ENCODE measurements at regions not wholly inside any gene's neighbourhood (a gene's known extent, or its start where the extent isn't known, plus 50 kb on each side); places are given as distances from the start of the nearest gene placed in this dataset.
"Not testable (repeated sequence)": the region's sequence is repeated elsewhere in the genome, so short reads cannot be mapped to it uniquely, and the experiment has no call there.

DNA sequence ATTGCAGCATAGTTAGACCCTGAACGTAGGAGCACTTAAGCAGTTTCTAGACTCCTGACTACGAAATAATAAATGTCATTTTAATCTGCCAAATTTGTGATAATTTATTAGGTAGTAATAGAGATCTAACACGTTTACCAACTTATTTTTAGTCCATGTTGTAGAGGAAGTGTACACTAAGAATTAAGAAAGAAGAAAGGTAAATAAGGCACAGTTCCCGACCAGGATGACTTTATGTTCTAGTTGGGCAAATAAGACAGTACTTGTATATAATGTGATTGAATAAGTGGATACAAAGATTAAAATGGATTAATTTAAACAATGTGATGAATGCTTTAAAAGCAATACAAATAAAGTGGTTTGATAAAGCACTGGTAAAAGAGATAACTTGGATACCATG lies 1306.2 kb upstream of the PCDH20 start:
- H3K4me1 ChIP-seq: no peaks in the 10 kb centered on the region
- no peak for DNase-seq (ENCODE audit: low spot score in 2 of 2)
- TF ChIP-seq EP300 (IDR thresholded peaks at IDR 0.05): no peak
- TF ChIP-seq, protein P1, sequence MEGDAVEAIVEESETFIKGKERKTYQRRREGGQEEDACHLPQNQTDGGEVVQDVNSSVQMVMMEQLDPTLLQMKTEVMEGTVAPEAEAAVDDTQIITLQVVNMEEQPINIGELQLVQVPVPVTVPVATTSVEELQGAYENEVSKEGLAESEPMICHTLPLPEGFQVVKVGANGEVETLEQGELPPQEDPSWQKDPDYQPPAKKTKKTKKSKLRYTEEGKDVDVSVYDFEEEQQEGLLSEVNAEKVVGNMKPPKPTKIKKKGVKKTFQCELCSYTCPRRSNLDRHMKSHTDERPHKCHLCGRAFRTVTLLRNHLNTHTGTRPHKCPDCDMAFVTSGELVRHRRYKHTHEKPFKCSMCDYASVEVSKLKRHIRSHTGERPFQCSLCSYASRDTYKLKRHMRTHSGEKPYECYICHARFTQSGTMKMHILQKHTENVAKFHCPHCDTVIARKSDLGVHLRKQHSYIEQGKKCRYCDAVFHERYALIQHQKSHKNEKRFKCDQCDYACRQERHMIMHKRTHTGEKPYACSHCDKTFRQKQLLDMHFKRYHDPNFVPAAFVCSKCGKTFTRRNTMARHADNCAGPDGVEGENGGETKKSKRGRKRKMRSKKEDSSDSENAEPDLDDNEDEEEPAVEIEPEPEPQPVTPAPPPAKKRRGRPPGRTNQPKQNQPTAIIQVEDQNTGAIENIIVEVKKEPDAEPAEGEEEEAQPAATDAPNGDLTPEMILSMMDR (IDR thresholded peaks at IDR 0.05): no peak
- no peak for TF ChIP-seq POLR2A (IDR thresholded peaks at IDR 0.05)
- H3K36me3 ChIP-seq: no peaks in the 10 kb centered on the region
- H3K9me3 ChIP-seq: peaks cover 1% of the 10 kb centered on the region
- WGBS: 48% methylated on average over 4 of the region's 4 CpGs
- no peak overlapping the region for H3K27ac ChIP-seq
- no peaks in the 10 kb centered on the region for H3K27me3 ChIP-seq
- no peak overlapping the region for H3K4me3 ChIP-seq

DNA sequence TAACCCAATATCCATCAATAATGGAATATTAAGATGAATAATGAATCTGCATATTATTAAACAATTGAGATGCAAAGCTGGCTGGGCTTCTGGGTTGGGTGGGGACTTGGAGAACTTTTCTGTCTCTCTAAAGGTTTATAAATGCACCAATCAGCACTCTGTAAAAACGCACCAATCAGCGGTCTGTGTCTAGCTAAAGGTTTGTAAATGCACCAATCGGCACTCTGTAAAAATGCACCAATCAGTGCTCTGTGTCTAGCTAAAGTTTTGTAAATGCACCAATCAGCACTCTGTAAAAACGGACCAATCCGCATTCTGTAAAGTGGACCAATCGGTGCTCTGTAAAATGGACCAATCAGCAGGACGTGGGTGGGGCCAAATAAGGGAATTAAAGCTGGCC lies 1296.3 kb upstream of the PCDH20 start:
- H3K9me3 ChIP-seq; H3K36me3 ChIP-seq; H3K4me1 ChIP-seq; DNase-seq (ENCODE audit: low spot score in 2 of 2); H3K27me3 ChIP-seq; H3K27ac ChIP-seq; H3K4me3 ChIP-seq: not testable (repeated sequence)
- 91% methylated on average over 7 of the region's 7 CpGs for WGBS

DNA sequence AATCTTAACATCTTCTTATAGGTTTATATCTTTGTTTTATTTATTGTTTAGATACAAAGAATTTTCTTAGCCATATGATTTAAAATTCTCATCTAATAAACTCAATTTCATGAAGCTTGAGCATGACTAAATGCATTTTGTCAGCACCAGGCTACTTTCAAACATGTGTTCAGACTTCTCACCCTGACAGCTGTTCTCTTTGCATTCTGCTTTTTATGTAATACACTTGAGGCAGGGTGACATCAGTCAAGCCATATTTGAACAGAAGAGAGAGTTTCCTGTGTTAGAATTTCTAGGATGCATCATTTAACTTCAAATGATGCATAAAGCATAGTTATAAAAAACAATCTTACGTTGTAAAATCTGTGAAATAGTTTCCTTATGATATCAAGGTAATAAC lies 1295.1 kb upstream of the PCDH20 start:
- WGBS: 55% methylated on average over 1 of the region's 1 CpG
- no peak for DNase-seq (ENCODE audit: low spot score in 2 of 2)
- Histone ChIP-seq H3K27ac (no peak overlapping the region), H3K27me3 (no peaks in the 10 kb centered on the region), H3K36me3 (no peaks in the 10 kb centered on the region), H3K9me3 (no peaks in the 10 kb centered on the region), H3K4me3 (no peak overlapping the region), H3K4me1 (no peaks in the 10 kb centered on the region)
- TF ChIP-seq EP300 (IDR thresholded peaks at IDR 0.05) (no peak), POLR2AphosphoS5 (IDR thresholded peaks at IDR 0.05) (no peak), POLR2A (IDR thresholded peaks at IDR 0.05) (no peak)
- TF ChIP-seq, protein P1 (IDR thresholded peaks at IDR 0.05): no peak

DNA sequence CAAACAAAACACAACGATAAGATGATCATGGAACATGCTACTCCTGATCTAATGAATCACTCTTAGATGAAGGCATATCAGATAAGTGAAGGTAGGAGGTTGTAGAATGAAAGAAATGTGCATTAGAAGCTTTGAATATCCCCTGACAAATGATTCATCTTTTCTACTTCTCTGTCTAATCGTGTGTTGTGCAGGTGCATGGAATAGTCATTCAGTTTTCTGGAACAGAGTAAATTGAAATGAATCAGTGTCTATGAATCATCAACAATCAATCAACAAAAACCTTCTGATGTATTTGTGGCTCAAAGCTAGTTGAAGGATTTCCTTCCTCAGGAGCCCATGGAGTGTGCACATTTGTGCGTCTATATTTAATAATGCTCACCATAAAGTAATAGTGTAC lies 1290.4 kb upstream of the PCDH20 start:
- Histone ChIP-seq H3K27ac (no peak overlapping the region), H3K36me3 (no peaks in the 10 kb centered on the region), H3K4me1 (no peaks in the 10 kb centered on the region), H3K27me3 (no peaks in the 10 kb centered on the region), H3K4me3 (no peak overlapping the region), H3K9me3 (no peaks in the 10 kb centered on the region)
- no peak for DNase-seq (ENCODE audit: low spot score in 2 of 2)
- TF ChIP-seq EP300 (IDR thresholded peaks at IDR 0.05): no peak
- TF ChIP-seq, protein P1 (IDR thresholded peaks at IDR 0.05): no peak
- TF ChIP-seq POLR2A (IDR thresholded peaks at IDR 0.05): no peak
- TF ChIP-seq POLR2AphosphoS5 (IDR thresholded peaks at IDR 0.05): no peak
- WGBS: 51% methylated on average over 3 of the region's 3 CpGs

DNA sequence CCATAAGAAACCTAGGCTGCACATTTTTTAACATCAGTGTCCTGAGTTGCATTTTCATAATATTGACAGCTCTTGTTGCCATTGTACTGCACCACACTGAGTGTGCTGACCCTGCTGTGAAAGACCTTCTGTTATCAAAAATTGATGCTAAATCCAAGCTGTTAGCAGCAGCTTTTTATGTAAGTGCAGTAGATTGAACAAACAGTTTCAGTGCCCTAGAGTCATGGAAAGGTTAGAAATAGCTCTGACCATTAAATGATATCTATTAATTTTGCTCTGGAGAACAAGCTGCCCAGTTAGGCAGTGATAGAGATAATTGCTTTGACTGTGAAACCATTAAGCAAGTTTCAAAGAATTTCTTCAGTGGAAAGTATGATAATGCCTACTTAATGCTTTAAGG lies 1289.2 kb upstream of the PCDH20 start:
- H3K36me3 ChIP-seq: no peaks in the 10 kb centered on the region
- no peaks in the 10 kb centered on the region for H3K27me3 ChIP-seq
- TF ChIP-seq POLR2A (IDR thresholded peaks at IDR 0.05) (no peak), POLR2AphosphoS5 (IDR thresholded peaks at IDR 0.05) (no peak), EP300 (IDR thresholded peaks at IDR 0.05) (no peak)
- TF ChIP-seq, protein P1 (IDR thresholded peaks at IDR 0.05): no peak
- H3K4me3 ChIP-seq: no peak overlapping the region
- H3K9me3 ChIP-seq: no peaks in the 10 kb centered on the region
- no peak for DNase-seq (ENCODE audit: low spot score in 2 of 2)
- no peak overlapping the region for H3K27ac ChIP-seq
- H3K4me1 ChIP-seq: no peaks in the 10 kb centered on the region

DNA sequence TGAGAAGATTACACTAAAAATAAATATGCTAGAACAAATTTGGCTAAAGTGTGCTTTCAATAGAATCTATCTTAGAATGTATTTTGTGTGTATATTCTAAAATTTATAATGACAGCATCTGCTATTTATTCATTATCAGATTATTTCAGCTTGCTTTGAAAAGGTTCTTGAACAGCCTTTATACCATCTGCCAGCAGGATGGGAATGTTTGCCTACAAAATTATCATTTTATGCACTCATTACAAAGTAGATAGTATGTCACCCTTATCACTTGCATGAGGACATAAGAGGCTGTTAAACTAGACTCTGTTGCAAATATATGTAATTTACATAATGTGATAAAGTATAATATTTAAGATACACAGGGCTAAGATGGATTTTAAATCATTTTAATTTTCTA lies 1286.9 kb upstream of the PCDH20 start:
- no peaks in the 10 kb centered on the region for H3K36me3 ChIP-seq
- no peak overlapping the region for H3K27ac ChIP-seq
- no peak for DNase-seq (ENCODE audit: low spot score in 2 of 2)
- TF ChIP-seq EP300 (IDR thresholded peaks at IDR 0.05) (no peak), POLR2A (IDR thresholded peaks at IDR 0.05) (no peak), POLR2AphosphoS5 (IDR thresholded peaks at IDR 0.05) (no peak)
- TF ChIP-seq, protein P1 (IDR thresholded peaks at IDR 0.05): no peak
- no peaks in the 10 kb centered on the region for H3K9me3 ChIP-seq
- no peaks in the 10 kb centered on the region for H3K4me1 ChIP-seq
- H3K27me3 ChIP-seq: no peaks in the 10 kb centered on the region
- H3K4me3 ChIP-seq: no peak overlapping the region

Data from suprapubic skin (tissue), 4 donors.